GM19468 (cell line): ENCODE measurements at regions not wholly inside any gene's neighbourhood (a gene's known extent, or its start where the extent isn't known, plus 50 kb on each side); places are given as distances from the start of the nearest gene placed in this dataset.
"Not testable (repeated sequence)": the region's sequence is repeated elsewhere in the genome, so short reads cannot be mapped to it uniquely, and the experiment has no call there.

Experiments
- ATAC-seq: cut with Tn5 transposase; IDR thresholded peaks from one replicate; pipeline ENCODE4 v1.9.1; 2021; ENCODE audit warnings: mild to moderate bottlenecking, moderate library complexity, moderate number of reproducible peaks; ENCODE audit not compliant: unreplicated experiment; ENCODE audit errors: extremely low read depth

DNA sequence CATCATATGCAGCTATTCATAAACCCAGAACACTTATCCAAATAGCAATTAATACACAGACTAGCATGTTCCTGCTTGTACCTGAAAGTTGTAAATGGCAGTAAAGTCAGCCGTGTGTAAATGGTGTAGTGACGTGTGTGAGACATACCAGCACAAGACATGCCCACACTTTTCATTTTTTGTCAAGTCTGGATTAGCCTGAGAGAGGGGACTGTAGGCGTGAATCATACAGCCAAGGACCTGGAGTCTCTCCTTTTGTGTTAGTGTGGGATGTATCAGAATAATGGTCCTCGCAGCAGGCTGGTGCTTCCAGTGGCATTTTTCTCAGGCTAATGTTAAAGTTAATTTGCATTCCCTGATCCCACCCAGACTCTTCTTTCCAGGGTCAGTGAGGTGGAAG, 116.8 kb upstream of the BMAL1 start:
- no peak for ATAC-seq

DNA sequence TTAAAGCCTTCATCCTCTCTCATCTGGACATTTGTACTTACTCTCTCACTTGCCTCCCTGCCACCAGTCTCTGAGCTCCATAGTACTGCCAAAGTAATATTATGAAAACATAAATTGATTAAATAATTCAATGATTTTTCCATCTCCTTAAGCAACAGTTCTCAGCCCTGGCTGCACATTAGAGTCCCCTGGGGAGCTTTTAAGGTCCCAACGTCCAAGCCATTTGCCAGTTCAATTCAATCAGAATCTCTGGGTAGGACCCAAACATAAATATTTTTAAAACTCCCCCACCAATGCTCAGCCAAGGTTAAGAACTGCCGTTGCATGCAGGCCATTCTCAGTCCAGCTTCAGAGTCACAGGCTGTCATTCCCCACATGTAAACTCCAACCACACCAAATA, 114.4 kb upstream of the BMAL1 start:
- no peak for ATAC-seq

DNA sequence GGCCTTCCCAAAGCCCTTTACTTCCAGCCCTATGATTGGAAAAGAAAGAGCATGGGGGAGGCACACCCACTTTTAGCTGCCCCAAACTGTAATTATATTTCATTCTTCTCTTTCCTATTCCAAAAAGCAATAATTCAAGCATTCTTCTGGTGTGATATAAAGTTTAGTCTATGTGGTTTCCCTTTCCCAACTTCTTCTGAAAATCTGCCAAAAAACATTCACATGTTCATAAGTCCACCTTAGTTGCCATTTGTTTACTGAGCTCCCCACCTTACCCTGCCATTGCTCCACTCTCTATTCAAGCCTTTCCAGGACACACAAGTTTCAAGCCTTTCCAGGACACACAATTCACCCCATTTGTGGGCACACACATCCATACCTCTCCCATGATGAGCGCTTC, 111.6 kb upstream of the BMAL1 start:
- no peak for ATAC-seq

DNA sequence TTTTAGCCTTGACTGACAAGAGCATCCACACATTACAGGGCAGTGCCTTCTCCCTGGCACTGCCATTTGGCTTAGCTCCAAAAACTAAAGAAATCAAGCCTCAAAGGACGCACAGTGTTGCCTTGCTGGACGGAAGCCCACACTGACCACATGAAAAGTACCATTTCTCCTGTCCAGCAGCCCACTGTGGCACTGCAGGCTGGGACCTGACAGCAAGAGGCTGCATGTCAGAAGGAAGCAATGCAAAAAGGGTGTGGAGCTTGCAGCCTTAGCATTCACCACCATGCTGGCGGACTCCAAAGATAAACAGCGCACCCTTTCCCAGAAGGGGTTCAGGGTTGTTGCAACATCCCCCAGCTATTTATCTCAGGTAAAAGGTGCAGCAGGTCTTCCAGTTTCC, 109.3 kb upstream of the BMAL1 start:
- ATAC-seq, result no peak

DNA sequence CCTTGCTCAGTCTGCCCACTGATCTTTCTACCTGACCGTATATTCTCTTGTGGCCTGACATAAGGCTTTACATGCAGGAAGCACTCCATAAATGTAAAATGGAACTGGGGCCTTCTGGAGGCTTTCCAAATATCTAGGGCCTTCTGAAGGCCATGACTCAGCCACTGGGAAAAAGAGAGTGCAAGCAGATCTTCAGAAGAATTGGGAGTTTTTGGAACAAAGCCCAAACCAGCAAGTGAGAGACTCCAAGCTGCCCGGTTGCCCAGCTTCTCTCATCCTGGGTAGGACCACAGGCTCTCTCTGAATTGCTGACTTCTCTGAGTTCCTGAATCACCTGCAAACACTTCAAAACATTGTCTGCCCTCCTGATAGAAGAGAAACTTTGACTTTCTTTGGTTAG, 107.9 kb upstream of the BMAL1 start:
- ATAC-seq, result no peak

DNA sequence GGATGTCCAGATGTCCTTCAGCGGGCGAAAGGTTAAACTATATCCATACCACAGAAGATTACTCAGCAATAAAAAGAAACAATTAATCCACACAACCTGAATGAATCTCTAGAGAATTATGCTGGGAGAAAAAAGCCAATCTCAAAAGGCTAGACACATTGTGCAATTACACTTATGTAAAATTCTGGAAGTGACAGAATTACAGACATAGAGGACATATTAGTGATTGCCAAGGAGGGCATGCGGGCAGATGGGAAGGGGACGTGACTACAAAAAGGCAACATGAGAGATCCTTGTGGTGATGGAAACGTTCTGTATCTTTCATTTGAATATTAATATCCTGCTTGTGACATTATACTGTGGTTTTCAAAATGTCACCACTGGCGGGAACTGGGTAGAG, 103.5 kb upstream of the BMAL1 start:
- no peak for ATAC-seq

DNA sequence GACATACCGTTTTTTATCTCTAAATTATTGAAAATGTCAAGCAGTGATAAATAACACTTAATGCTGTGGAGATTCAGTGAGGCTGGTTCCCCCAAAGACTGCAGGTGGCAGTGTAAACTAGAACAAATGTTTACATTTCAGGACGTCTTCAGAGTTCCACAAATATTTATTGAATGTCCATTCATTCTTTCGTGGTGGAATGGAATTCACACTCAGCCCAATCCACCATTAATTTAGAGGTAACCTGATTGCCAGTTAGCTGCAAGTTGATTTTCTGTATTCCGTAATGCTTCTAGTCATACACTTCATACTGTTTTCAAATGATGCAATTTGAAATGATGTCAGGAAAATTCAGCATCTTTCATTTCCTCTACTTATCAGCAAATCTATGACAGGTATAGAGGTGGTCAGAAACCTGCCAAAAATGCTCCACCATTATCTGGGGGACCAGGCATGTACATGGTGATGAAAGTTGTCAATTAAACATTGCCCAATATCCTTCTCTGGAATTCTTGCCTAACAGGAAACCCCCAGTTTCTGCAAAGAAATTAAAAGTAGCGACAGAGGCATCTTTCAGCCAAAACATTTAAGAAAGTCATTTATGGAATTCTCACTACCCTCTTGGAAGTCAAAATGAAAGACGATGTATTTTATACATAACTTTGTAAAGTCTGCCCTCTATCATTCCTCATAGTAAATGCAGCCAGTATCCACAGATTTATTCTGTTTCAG, 94.3 kb upstream of the BMAL1 start:
- ATAC-seq, result peak; percentile 14

DNA sequence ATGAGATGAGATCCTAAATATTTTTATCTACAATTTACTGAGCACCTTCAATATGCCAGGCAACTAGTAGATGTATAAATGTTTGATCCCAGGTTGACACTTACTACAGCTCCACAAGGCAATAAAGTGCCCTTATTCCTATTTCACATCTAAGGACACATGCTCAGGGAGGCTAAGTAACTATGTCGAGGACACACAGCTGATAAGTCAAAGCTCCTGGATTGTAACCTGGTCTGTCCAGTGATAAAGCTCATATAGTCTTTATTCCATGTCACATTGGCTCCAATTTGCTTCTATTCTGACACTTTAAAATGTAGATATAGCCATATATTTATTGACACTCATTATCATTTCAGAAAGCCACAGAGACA, 93.8 kb upstream of the BMAL1 start:
- ATAC-seq, result no peak

DNA sequence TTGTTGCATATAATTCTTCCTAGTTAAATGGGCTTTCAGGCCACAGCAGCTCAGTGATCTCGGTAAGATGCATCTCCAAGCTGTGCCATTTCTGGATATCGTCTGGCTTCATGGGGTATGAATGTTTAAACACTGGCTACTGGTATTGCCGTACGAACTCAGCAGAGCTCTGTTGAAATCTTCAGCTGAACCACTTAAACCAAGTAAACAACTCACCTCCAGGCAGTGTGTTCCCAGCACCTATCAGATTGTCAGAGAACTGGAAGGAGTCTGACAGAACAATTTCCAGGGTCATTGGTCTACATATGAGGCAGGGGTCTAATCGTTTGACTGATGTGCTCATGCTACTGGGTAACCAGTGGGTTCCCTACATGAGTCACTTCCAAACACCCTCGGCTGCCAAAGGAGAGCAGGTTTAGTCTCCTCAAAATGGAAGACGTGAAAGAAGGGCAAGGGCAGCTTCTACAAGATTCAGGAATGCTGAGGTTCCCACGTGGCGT, 93.2 kb upstream of the BMAL1 start:
- no peak for ATAC-seq

DNA sequence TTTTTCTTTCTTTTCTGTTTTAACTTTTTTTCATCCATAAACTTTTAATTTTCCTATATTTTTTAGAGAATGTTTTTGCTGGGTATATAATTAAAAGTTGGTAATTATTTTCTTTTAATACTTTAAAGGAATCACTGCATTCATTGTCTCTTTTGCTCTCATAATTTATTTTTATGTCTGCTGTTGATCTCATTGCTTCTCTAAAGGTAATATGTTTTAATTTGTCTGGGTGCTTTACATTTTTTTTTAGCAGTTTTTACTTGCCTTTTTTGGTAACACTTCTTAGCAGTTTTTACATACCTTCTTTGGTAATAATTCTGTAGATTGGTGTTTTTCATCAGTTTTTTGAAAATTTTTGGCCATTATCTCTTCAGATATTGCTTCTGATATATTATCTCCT, 89.4 kb upstream of the BMAL1 start:
- ATAC-seq, result no peak

DNA sequence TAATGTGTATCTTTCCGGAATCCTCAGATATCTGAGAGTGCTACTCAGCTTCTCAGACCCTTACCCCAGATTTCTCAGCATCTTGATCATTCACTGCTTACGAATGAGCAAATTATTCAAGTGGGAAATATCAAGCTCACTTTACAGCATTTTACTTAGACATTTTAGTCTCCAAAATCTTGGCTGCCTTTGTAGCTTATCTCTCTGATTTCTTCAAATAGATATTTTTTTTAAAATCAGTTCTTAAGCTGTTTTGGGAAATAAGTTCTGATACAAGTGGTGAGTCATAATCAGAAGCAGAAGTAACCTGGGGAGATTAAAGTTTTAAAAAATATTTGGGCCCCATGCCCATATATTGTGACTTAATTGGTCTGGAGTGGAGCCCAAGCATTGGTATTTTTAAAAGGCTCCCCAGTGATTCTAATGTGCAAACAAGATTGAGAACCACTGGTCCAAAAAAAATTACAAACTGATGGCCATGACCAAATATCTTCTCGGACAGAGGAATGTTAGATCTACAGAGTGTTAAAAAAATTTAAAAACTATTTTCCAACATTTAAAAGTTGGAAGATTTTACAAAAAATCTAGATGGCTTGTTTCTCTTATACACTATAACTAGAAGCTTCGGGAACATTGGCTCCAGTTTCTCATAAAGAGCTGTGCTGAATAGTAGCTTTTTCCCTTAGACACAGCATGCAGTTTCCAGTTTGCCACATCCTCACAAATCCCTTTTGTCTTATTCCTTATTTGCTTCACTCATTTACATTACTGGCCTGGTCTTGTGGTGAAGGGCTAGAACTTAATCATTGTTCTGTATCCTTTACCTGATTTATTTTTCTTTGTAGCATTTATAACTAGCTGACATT, 87.8 kb upstream of the BMAL1 start:
- no peak for ATAC-seq

DNA sequence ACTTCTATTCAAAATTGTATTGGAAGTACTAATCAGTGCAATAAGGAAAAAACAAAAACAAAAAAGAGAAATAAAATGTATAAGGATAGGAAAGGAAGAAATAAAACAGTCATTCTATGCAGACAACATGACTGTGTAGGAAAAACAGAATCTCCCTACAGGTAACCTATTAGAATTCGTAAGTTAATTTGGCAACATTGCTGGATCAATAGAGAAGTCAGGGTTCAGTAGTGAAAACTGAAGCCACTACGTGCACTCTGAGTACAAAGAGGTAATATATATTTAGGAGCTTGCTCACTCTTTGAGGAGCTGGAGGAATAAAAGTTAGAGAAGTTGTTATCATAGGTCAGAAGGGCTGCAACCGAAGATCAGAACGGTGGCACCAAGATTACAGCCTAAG, 84.0 kb upstream of the BMAL1 start:
- no peak for ATAC-seq

DNA sequence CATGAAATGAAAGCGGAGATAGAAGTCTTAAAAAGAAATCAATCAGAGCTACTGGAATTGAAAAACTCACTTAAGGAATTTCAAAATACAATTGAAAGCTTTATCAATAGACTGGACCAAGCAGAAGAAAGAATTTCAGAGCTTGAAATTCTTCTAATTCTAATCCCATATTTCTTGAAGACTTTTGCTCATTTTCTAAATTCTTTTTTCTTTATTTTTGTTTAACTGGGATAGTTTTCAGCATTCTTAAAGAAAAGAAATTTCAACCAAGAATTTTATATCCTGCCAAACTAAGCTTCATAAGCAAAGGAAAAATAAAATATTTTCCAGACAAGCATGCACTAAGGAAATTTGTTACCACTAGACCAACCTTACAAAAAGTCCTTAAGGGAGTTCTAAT, 80.2 kb upstream of the BMAL1 start:
- not testable (repeated sequence) for ATAC-seq

DNA sequence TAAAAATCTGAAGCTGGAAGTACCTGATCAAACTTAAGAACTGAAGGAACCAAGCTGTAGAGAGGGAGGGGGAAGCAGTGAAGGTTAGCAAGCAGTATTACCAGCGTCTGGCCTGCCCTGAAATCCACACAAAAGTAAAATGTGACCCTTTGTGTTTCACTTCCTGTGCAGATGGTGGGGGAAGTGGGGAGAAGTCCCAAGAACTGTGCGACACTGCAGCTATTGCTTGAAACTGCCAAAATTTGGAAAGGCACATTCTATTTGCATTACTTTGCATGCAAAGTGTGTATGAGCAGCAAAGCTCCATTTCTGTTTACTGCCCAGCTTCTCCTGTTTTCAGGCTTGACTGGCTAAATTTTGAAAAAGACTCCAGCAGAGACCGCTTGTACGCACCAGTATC, 72.1 kb upstream of the BMAL1 start:
- peak; percentile 44 for ATAC-seq

DNA sequence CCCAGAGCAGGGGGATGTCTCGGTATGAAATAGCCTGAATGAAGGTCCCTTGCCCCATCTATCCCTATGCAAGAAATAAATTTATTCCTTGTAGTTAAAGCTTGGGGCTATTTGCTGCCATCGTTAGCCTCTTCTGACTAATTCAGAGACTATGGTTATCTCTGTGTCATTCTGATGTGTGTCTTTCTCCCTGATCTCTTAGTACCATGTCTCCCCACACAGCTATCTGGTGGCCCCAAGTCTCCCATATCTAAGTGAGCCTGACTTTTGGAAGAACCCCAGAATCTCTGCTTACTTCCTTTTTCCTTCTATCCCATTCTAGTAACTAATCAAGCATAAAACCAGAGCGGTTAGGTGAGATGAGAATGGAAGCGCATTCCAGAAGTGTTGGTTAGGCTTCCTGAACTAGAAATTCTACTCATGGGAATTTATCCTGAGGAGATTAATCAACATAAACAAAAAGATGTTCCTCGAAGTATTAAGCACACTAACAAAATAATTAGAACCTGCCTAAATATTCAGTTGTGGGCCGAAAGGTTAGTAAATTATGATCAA, 71.4 kb upstream of the BMAL1 start:
- ATAC-seq, result no peak

DNA sequence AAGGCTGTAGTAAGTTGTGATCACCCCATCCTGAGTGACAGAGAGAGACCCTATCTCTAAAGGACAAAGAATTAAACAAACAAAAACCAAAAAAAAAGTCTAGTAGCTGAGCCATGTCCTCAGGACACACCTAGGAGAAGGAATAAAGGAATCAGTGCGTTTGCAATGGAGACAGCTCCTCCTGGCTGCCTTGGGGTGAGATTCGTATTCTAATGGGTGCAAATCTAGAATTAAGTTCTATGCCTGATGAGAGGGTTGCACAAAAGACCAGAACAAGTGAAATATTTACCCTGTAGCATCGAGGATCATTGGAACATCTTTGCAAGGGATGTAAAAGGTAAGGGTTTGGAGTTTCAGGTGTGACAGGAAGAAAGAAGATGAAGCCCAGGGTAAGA, 70.3 kb upstream of the BMAL1 start:
- ATAC-seq, result no peak

DNA sequence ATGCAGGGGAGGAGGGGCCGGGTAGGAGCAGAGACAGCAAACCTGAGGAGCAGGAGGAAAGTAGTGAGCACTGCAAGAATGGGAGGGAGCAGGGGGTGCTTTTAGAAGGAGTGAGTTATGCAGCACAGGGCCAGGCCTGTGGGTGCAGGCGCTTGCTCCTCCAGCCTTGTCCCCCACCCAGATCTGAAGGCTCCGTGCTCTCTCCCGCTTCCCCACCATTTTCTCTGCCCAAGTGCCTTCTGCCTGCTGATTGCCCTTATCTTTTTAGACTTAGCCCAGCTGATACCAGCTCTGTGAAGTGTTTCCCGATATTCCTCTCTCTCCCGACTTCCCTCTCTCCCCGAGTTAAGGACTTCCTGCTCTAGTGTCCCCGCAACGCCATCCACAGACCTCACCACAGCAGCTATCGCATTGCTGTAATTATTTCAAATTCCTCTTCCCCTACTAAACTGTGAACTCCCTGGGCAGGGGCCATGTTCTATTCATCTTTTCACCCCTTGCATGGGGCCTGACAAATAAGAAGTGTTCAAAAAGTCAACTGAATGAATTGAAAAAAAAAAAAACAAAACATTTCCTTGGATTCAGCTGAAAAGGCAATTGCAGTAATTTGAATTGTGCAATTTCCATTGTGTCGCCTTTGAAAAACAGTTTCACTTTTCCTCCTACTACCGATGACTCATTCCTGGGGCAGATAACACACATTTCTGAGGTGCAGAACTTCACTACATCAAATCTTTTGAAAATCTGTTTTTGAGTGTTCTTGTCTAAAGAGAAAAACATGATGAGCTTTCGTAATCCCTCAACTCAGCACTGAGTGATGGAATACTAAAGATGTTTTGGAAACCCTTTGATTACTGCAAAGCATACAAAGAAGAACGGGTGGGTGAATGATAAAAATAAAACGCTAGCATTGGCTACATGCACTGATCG, 69.7 kb upstream of the BMAL1 start:
- ATAC-seq, result no peak

DNA sequence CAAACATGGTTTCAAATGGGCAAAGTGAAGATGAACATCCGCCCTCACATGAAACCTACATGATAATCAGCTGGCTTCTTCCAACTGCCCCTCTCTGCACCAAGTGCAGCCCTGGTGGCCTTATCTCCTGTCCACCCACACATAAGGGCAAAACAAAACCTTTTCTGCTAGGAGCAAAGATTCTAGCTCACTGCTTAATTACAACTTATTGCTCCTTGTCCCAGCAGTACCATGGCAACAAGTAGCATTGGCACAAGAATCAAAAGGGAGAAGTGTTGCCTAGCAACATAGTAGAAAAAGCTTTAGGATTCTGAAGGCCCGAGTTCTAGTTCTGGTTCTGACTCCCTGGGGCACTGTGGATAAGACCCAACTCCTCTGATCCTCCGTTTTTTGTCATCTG, 68.7 kb upstream of the BMAL1 start:
- no peak for ATAC-seq

DNA sequence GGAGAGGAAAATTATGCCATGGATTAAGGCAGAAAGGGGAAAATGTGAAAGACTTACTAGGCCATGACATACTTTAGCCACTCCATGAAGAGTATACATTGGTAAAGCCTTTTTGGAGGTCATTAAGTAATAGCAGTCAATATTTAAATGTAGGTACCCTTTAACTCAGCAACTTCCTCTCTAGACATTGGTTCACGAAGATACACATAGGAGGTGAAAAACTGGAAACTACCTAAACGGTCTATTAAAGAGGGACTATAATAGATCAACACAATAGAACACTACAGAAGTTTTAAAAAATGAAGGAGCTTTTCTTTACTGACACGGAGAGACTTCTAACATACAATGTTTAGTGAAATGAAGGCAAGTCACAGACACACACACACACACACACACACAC, 68.2 kb upstream of the BMAL1 start:
- no peak for ATAC-seq

DNA sequence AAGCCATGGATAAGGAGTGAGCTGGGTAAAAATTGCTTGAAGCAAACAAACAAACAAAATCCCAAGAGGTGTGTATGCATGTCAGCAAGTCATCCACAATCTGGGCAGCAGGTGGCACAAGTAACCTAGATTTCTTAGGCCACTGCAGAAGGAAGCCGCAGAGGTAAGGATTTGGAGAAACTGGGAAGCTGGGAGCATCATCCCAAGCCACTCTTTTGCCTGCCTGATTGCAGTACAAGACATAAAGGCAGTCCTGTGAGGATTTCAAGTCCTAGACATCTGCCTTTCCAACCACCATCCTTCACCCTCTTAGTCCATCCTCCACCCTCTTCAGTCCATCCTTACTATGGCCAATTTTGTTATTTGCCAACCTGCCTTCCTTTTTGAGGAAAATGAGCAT, 67.2 kb upstream of the BMAL1 start:
- ATAC-seq, result no peak
